ENCODE measurements at regions not wholly inside any gene's neighbourhood (a gene's known extent, or its start where the extent isn't known, plus 50 kb on each side); places are given as distances from the start of the nearest gene placed in this dataset.

GRCh38 chr20:41900201-41900691 is 282.1 kb upstream of the CHD6 start:
- Mint-ChIP-seq H3K27me3 (ENCODE audit: unreplicated experiment) (peaks cover 53% of the 10 kb centered on the region), H3K9me3 (ENCODE audit: low read depth, unreplicated experiment) (no peaks in the 10 kb centered on the region), H3K4me1 (ENCODE audit: low read depth, unreplicated experiment) (no peaks in the 10 kb centered on the region), H3K4me3 (ENCODE audit: low read depth, unreplicated experiment) (no peak overlapping the region), H3K27ac (ENCODE audit: unreplicated experiment) (no peak overlapping the region), H3K36me3 (ENCODE audit: insufficient read depth, unreplicated experiment) (no peaks in the 10 kb centered on the region)
- CTCF ChIA-PET = interaction anchor here (0.6 kb wide), 1 partner anchor 15 kb away, joined by 4 read pairs; no protein-coding TSS in a partner anchor
- BruUV-seq (replicated peaks) = no TSS peak
- no peak for TF ChIP-seq CTCF (IDR thresholded peaks at IDR 0.05; ENCODE audit: unreplicated experiment)
- intact Hi-C loops (cut with micrococcal nuclease; ENCODE audit: unreplicated experiment) = no loop called here
- DNase-seq = no peak

DNA sequence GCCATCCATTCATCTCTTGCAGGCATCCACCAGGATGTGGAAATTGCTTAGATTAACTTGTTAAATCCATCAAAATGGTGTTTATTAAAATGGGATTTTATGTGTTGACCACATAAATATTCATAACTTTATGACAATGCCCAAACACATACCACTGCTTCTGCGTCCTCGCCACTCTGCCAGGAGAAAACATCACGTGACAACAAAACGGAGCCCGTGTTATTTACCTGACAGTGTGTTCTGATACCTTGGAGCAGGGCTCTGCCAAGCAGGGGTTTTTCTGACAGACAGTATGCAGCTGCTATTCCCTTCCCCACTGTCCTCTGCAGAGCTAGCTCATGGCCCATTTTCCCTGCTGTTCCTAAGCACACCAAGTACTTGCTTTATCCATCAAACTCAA is 279.5 kb upstream of the CHD6 start:
- H3K4me1 Mint-ChIP-seq (ENCODE audit: low read depth, unreplicated experiment) = no peaks in the 10 kb centered on the region

GRCh38 chr20:41895241-41896032 is 277.3 kb upstream of the CHD6 start:
- H3K36me3 Mint-ChIP-seq (ENCODE audit: insufficient read depth, unreplicated experiment) = no peaks in the 10 kb centered on the region
- no peak overlapping the region for H3K4me3 Mint-ChIP-seq (ENCODE audit: low read depth, unreplicated experiment)
- H3K27me3 Mint-ChIP-seq (ENCODE audit: unreplicated experiment) = peaks cover 26% of the 10 kb centered on the region
- BruUV-seq (replicated peaks) = no TSS peak
- H3K4me1 Mint-ChIP-seq (ENCODE audit: low read depth, unreplicated experiment) = no peaks in the 10 kb centered on the region
- DNase-seq = no peak
- no peak for TF ChIP-seq CTCF (IDR thresholded peaks at IDR 0.05; ENCODE audit: unreplicated experiment)
- CTCF ChIA-PET = interaction anchor here (0.6 to 1.3 kb wide), 4 partner anchors 90 to 1912 kb away, joined by 3 to 6 read pairs (median 4); no protein-coding TSS in a partner anchor
- H3K9me3 Mint-ChIP-seq (ENCODE audit: low read depth, unreplicated experiment) = peaks cover 6% of the 10 kb centered on the region
- intact Hi-C loops (cut with micrococcal nuclease; ENCODE audit: unreplicated experiment) = no loop called here
- H3K27ac Mint-ChIP-seq (ENCODE audit: unreplicated experiment) = no peak overlapping the region

More for the DNA sequence above, 279.5 kb upstream of the CHD6 start:
- H3K36me3 Mint-ChIP-seq (ENCODE audit: insufficient read depth, unreplicated experiment) = no peaks in the 10 kb centered on the region
- BruUV-seq (replicated peaks) = no TSS peak
- no peak for TF ChIP-seq CTCF (IDR thresholded peaks at IDR 0.05; ENCODE audit: unreplicated experiment)
- no peak for DNase-seq
- H3K27ac Mint-ChIP-seq (ENCODE audit: unreplicated experiment) = no peak overlapping the region
- CTCF ChIA-PET = no interaction called here
- H3K9me3 Mint-ChIP-seq (ENCODE audit: low read depth, unreplicated experiment) = no peaks in the 10 kb centered on the region
- H3K27me3 Mint-ChIP-seq (ENCODE audit: unreplicated experiment) = peaks cover 28% of the 10 kb centered on the region
- intact Hi-C loops (cut with micrococcal nuclease; ENCODE audit: unreplicated experiment) = no loop called here
- H3K4me3 Mint-ChIP-seq (ENCODE audit: low read depth, unreplicated experiment) = no peak overlapping the region

DNA sequence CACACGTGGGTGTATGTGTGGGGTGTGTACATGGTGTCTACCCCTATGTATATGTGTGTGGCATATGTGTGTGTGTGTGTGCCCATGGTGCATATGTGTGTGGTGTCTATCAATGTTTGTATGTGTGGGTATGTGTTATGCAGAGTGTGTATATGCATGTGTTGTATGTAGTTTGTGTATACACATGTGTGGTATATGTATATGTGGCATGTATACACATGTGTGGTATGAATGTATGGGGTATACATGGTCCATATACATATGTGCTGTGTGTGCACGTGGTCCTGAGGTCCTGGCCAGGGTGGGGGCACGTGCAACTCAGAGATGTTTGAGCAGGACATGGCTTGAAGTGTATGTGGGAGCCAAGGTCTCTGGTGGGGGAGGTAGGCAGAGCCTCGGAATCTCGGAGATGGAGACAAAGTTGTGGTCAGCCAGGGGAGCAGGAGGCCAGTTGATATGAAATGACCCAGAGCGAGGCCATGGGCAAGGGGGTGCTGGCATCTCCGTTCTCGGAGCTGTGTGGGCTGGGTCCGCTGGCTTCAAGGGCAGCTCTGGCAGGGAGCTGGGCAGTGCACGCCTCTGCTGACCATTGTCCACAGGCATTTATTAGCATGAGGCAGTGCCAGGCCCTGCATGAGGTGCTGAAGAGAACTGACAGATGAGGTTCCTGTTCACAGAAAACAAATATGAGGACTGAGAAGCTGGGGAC is 276.2 kb upstream of the CHD6 start:
- H3K4me1 Mint-ChIP-seq (ENCODE audit: low read depth, unreplicated experiment) = peaks cover 9% of the 10 kb centered on the region
- no peak for TF ChIP-seq CTCF (IDR thresholded peaks at IDR 0.05; ENCODE audit: unreplicated experiment)
- no peak overlapping the region for H3K4me3 Mint-ChIP-seq (ENCODE audit: low read depth, unreplicated experiment)
- intact Hi-C loops (cut with micrococcal nuclease; ENCODE audit: unreplicated experiment) = no loop called here
- no peaks in the 10 kb centered on the region for H3K36me3 Mint-ChIP-seq (ENCODE audit: insufficient read depth, unreplicated experiment)
- no TSS peak for BruUV-seq (replicated peaks)
- no peak overlapping the region for H3K27ac Mint-ChIP-seq (ENCODE audit: unreplicated experiment)
- peaks cover 23% of the 10 kb centered on the region for H3K27me3 Mint-ChIP-seq (ENCODE audit: unreplicated experiment)
- peaks cover 6% of the 10 kb centered on the region for H3K9me3 Mint-ChIP-seq (ENCODE audit: low read depth, unreplicated experiment)
- CTCF ChIA-PET = interaction anchor here (0.6 to 1.3 kb wide), 4 partner anchors 155 to 1913 kb away, joined by 3 to 6 read pairs (median 4); no protein-coding TSS in a partner anchor
- no peak for DNase-seq

All from Calu3 (cell line).